RCC 7860 (cell line): ENCODE measurements at regions not wholly inside any gene's neighbourhood (a gene's known extent, or its start where the extent isn't known, plus 50 kb on each side); places are given as distances from the start of the nearest gene placed in this dataset.
"Not testable (repeated sequence)": the region's sequence is repeated elsewhere in the genome, so short reads cannot be mapped to it uniquely, and the experiment has no call there.

Source experiments
- DNase-seq: peaks from one replicate; pipeline ENCODE4 v3.0.0-alpha.2; 2015; ENCODE audit warnings: low spot score
- FAIRE-seq: peaks from 2 replicates; lab custom pipeline; 2012; peaks lifted over from hg19 to GRCh38; lab: Jason Lieb, UNC

DNA sequence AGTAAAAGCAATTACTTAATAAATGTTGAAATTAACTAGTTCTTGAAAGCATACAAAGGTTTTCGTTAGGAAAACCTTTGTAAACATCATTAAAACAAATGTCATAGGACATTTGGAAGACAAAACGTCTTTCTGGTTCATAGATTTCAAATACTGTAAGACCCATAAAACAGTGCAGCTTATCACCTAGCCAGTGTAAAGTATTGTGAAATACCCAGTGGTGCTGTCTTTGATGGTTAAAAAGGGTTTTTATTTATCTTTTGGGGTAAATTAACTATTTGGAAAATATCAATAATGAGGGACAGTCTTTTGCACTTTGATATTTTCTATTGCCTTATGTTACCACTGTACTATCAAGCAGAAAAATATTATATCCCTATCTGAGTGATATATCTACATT, 120.0 kb upstream of the FAM98A start:
- DNase-seq (no peak), FAIRE-seq (no peak)

DNA sequence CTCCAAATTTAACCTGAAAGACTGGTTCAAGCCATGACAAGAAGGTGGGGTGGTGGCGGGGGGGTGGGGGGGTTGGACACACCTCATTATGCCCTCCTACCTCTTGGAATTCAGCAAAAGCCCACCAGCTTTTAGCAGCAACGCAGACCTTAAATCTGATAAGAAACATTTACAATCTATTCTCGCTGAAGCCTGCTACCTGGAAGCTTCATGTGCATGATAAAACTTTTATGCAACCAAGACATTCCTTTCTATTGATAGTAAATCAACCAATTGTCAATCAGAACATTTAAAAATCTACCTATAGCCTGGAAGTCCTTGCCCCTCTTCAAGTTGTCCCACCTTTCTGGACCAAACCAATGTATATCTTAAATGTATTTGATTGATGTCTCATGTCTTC, 113.6 kb upstream of the FAM98A start:
- DNase-seq (no peak), FAIRE-seq (no peak)

- FAIRE-seq (no peak), DNase-seq (no peak)
Observed at GRCh38 chr2:33709951-33710350, 110.9 kb upstream of the FAM98A start.

DNA sequence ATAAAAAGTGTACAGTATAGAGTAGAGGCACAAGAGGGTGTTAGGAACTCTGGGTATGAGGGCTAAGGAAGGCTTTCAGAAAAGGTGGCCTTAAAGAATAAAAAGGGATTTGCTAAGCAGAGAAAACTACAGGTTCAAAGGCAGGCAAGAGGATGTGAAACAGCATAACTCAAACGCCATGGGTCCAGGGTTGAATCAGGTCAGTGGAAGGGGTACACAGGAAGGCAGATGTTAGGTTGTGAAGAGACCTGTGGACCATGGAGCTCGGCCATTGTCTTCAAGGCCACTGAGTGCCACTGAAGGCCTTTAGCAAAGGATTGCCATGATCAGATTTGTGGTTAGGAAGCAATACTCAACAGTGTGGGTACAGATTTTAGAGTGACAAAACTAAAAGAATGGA, 108.2 kb upstream of the FAM98A start:
- no peak for DNase-seq
- FAIRE-seq: no peak

DNA sequence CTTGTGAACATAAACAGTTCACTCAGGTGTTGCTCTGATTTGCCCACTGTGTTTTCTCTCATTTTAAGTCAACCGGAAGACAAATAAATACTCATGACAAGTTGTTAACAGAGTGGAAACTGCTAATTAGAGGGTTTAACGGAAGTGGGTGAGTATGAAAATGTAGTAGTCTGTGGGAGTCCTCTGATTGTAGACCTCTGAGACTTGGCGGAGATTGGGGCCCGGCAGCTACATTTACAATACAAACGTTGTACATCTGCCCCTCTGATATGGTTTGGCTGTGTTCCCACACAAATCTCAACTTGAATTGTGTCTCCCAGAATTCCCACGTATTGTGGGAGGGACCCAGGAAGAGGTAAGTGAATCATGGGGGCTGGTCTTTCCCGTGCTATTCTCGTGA, 107.3 kb upstream of the FAM98A start:
- FAIRE-seq (no peak), DNase-seq (no peak)

GRCh38 chr2:33704406-33704855, 105.3 kb upstream of the FAM98A start:
- FAIRE-seq (no peak), DNase-seq (no peak)

GRCh38 chr2:33696234-33696633, 97.1 kb upstream of the FAM98A start:
- DNase-seq (no peak), FAIRE-seq (no peak)

- FAIRE-seq (no peak), DNase-seq (no peak)
Observed at GRCh38 chr2:33694904-33695303, 95.8 kb upstream of the FAM98A start.

DNA sequence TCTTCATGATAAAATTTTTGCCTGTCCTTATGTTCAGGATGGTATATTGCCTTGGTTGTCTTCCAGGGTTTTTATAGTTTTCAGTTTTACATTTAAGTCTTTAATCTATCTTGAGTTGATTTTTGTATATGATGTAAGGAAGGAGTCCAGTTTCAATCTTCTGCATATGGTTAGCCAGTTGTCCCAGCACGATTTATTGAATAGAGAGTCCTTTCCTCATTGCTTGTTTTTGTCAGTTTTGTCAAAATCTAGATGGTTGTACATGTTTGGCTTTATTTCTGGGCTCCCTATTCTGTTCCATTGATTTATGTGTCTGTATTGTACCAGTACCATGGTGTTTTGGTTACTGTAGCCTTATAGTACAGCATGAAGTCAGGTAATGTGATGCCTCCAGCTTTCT, 91.6 kb upstream of the FAM98A start:
- not testable (repeated sequence) for FAIRE-seq

DNA sequence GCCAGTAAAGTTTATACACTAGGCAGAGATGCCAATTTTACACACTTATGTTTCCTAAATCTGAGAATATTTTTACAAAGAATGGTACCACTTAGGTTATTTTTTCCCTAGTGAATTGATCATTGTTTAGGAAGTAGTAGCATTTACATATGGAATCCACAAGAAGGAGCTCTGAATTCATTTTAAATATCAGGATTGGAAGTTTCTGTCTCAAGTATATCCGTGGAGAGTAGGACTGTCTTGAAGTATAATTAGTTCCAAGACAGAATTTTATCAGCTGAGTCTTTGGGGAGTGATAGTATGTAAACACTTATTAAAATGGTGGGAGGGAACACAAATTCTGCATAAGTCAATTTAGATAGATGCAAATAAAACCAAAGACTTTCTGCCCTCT, 82.3 kb upstream of the FAM98A start:
- no peak for DNase-seq
- no peak for FAIRE-seq

More for the DNA sequence above, 91.6 kb upstream of the FAM98A start:
- DNase-seq: not testable (repeated sequence)

GRCh38 chr2:33680644-33681363, 81.7 kb upstream of the FAM98A start:
- DNase-seq (no peak), FAIRE-seq (no peak)

DNA sequence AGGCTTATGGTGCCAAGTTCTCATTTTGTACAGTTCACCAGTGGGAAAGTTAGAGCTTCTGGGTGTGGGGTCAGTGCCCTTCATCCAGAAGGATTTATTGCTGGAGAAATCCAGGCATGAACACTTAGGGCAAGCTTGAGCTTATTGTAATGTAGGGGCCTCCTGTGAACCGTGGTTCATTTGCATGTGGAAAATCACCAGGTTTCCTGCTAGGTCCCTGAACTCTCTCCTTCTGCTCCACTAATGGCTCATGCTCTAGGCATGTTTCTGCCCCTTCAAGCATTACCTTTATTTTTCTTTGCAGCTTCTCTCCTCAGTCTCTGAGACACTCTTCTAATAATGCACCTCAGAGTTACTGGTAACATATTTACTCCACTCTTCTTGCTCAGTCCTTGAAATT, 79.3 kb upstream of the FAM98A start:
- FAIRE-seq (no peak), DNase-seq (no peak)

GRCh38 chr2:33673937-33674336, 74.8 kb upstream of the FAM98A start:
- peak; percentile 22 for FAIRE-seq
- DNase-seq: no peak

GRCh38 chr2:33672896-33673295, 73.8 kb upstream of the FAM98A start:
- DNase-seq (no peak), FAIRE-seq (no peak)

DNA sequence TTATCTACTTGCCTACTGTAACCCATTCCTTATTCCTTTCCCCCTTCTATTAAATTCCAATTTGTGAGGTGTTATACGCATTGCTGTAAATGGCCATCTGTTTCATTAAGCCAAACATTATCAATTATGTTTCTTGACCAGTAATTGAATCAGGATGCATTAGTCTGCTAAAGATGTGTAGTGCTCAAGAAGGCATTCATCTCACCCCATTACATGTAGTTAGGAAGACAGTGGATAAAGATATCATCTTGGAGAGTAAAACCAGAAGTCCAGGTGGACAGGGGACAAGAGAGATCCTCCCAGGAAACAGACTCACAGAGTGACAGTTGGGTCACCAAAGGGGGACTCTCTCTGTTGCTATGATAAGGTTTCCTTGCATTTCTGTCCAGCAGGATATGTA, 73.3 kb upstream of the FAM98A start:
- FAIRE-seq (no peak), DNase-seq (no peak)

DNA sequence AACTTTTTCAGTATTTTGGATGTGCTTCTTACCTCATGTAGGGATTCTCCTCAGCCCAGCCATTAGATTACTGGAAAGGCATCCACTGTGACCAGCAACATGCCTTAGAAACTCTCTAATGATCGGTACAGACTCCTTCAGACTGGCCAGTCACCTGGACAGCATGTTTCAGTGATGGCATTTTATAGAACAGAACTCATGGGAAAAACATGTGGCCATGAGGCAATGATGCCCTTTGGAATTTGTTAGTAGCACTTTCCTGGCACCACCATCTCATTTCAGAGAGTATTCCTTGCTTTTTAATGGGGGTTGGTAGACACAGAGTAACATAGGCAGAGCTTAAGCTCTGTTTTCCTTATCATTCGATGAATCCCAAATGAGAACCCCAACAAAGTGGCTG, 72.1 kb upstream of the FAM98A start:
- DNase-seq (no peak), FAIRE-seq (no peak)

DNA sequence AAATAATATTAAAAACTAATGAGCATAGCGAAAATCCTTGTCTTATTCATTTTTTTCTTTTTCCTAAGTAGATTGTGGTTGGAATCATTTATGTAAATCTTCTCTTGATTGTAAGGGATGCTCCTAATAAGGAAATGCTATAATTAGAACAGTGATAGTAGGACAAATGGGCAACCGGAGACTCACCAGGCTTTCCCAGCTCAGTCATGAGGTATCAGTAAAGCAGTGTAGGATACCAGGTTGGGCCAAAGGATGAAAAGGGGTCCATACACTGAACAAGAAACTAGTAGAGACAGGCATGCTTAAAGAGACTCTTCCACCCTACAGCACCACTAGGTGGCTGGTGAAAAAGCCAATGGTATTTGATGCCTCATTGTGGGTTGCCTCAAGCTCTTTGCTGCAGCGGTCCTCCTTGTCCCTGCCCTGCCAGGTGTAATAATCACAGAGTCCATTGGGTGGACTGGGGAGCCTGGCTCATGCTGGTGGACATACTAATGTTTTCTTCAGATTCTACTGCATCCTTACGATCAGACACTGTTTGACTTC, 71.4 kb upstream of the FAM98A start:
- DNase-seq: no peak
- no peak for FAIRE-seq

DNA sequence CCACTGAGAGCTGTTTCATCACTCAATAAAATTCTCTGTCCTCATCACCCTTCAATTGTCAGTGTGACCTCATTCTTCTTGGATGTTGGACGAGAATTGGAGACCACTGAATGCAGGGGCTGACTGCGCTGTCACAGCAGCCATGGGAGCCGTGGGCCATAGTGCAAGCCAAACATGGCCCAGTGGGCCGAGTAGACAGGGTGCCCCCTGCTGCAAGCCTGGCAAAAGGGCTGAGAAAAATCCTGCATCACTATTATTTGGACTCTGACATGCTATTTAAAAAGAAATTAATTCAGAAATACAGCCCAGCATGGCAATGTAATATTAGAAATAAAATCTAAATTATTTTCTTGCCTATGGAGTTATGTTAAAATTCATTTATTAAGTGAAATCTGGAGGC, 67.8 kb upstream of the FAM98A start:
- DNase-seq: no peak
- no peak for FAIRE-seq

DNA sequence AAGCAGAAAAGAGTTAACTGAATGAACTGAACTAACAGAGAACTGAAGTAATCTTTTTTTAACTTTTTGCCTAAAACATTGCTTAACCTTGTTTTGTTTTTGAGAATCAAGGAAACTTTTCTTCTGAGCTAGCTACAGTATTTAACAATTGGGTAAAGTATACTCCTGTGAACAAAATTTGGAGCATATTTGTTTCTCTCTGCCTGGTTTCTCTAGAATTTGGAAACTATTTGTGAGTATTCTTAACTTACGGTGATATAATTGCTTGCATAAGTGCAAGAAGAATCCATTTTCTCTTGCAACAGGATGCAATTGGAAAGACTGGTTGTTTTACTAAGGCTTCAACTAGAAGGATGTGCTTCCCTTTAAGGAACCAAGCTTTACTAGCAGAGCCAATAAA, 65.9 kb upstream of the FAM98A start:
- no peak for FAIRE-seq

GRCh38 chr2:33660416-33661123, 61.5 kb upstream of the FAM98A start:
- DNase-seq: peak; percentile 22

More for the DNA sequence above, 65.9 kb upstream of the FAM98A start:
- DNase-seq: no peak

DNA sequence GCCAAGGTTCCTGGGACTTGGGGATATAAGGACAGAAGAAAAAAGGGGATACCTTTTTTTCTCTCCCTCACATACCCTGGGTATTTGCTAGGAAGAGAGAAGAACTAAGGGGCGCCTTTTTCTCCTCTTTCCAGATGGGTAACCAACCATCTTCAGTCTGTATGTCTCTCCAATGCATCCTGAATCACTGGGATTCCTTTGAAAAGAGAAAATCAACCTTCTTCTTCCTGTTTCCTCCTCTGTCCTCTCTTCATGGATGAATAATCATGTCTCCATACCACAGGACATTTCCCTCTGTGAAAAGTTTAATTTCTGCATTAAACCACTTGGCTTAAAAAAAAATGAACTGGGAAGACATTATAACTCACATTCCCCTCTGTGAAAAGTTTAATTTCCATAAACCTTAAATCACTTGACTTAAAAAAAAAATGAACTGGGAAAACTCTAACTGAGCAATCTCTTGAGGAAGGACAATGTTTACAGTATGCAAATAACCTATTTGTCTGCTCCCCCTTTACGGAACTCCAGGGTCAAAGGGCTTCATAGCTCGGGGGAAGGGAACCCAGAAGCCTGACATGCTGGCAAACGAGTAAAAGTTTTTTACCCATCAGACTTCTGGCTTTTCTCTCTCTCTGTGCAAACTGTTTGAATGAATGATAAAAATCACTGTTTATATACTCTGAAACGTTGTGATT, 56.7 kb upstream of the FAM98A start:
- FAIRE-seq: peak; percentile 74
- peak; percentile 58 for DNase-seq

More at GRCh38 chr2:33660416-33661123, 61.5 kb upstream of the FAM98A start:
- FAIRE-seq: no peak

- no peak for DNase-seq
- FAIRE-seq: no peak
Observed at GRCh38 chr2:33652830-33653229, 53.7 kb upstream of the FAM98A start.
